HL-60/S4 treated with retinoic acid at 250 ng/mL for 4 days and 3 days (cell line): ENCODE measurements at regions not wholly inside any gene's neighbourhood (a gene's known extent, or its start where the extent isn't known, plus 50 kb on each side); places are given as distances from the start of the nearest gene placed in this dataset.
"Not testable (repeated sequence)": the region's sequence is repeated elsewhere in the genome, so short reads cannot be mapped to it uniquely, and the experiment has no call there.

ENCODE experiments used
- in situ Hi-C: fragments of 300-500 bp; cut with MboI; formaldehyde crosslinking; loops from 2 replicates; pipeline ENCODE4 v1.7.0; 2022; ENCODE audit warnings: low sequenced_read_pairs

GRCh38 chr9:85487872-85488271, 253.9 kb downstream of the AGTPBP1 start:
- in situ Hi-C loops, result no loop called here

DNA sequence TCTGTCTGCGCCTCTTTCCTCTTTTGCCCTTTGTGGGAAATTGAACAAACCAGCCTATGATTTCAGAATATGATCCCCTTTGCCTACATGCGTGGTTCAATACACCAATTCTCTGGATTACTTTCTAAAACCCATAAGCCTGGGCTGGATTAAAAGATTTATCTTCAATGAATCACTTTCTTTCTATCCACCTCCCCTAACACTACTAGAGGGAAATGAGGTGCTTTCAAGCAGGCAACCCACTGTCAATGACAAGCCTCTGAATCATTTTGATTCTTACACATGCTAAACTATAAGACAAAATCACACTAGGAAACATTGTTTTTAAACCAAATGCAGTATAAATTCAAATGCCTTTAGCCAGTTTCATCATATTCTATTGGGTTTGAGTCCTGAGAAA, 257.5 kb downstream of the AGTPBP1 start:
- in situ Hi-C loops, result no loop called here

DNA sequence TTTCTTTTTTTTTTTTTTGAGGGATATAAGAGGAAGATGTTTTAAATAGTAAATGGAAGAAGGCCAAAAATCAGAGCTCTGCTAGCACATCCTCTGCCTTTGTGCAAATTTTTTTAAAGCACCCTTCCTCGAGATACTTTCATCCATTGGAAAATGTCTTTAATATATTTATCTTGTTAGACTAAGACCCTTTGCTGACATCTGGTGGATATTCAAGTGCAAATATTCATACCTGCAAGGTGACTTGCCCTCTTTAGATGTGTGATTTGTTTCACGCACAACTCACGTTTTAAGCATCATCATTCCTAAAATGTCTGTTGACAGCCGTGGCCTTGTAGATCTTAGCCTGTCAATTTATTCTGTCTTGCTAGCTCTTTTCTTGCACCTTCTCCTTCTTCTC, 258.5 kb downstream of the AGTPBP1 start:
- in situ Hi-C loops, result no loop called here

GRCh38 chr9:85479305-85479704, 262.4 kb downstream of the AGTPBP1 start:
- in situ Hi-C loops, result no loop called here

GRCh38 chr9:85478847-85479246, 262.9 kb downstream of the AGTPBP1 start:
- in situ Hi-C loops, result no loop called here

DNA sequence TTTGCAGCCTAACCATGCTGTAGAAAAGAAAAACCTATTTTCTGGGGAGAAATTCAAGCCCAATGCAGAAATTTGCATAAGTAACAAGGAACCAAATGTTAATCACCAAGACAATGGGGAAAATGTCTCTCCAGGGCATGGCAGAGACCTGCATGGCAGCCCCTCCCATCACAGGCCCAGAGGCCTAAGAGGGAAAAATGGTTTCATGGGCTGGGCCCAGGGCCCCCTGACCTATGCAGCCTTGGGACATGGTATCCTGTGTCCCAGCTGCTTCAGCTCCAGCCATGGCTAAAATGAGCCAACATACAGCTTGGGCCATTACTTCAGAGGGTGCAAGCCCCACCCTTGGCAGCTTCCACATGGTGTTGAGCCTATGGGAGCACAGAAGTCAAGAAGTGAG, 266.9 kb downstream of the AGTPBP1 start:
- in situ Hi-C loops, result not testable (repeated sequence)

- in situ Hi-C loops, result no loop called here
Observed at GRCh38 chr9:85471791-85472190, 270.0 kb downstream of the AGTPBP1 start.

- in situ Hi-C loops, result no loop called here
Observed at GRCh38 chr9:85469041-85469440, 272.7 kb downstream of the AGTPBP1 start.

GRCh38 chr9:85466834-85467233, 274.9 kb downstream of the AGTPBP1 start:
- in situ Hi-C loops, result no loop called here

GRCh38 chr9:85458114-85458864, 283.5 kb downstream of the AGTPBP1 start:
- in situ Hi-C loops, result not testable (repeated sequence)

DNA sequence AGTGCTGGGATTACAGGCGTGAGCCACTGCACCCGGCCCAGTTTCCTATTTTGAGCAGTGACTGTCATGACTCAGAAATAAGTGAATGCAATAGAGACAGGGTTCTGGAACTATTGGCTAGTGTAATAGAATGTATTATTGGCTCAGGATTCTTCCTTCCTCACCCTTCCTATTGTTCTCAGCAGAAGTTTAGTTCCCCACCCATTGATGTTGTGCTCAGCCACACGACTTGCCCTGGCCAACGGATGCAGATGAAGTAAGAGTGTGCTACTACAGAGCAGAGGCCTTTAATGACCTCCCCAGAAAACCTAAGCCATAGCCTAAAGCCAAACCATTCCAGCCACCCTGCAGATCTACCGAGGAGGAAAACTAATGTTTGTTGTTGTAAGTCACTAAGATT, 287.9 kb downstream of the AGTPBP1 start:
- in situ Hi-C loops, result no loop called here

GRCh38 chr9:85452841-85453240, 288.9 kb downstream of the AGTPBP1 start:
- in situ Hi-C loops, result no loop called here

GRCh38 chr9:85451680-85452079, 290.1 kb downstream of the AGTPBP1 start:
- in situ Hi-C loops, result no loop called here

DNA sequence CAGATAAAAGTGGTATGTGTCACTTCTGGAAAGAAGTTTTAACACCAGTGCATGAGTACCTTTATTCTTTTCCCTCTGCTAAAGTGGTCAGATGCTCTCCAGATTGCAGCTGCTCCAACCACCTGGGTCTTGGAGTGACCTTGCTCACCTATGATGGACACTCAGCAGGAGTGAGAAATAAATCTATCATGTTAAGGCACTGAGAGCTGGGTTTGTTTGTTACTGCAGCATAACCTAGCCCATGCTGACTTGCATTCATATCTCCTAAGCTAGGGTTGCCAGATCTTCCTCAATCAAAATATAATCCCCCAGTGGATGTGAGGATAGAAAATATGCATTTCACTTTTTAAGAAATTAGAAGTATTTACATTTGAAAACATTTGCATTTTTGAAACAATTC, 295.9 kb downstream of the AGTPBP1 start:
- in situ Hi-C loops, result no loop called here

DNA sequence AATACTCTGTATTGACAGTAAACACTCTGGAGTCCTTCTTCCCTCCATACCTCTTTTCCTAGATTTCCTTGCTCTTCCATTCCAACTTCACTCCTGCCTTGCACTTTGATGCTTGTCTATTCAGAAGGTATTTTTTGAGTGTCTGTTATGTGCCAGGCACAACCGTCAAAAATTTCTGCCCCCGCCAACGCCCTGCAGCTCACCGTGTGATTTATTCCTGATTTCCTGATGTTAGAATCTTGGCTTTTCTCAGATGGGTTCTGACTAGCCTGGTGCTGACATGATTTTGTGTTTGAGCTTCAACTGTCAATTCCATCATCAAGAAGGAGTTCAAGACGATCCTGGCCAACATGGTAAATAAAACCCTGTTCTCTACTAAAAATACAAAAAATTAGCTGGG, 297.5 kb downstream of the AGTPBP1 start:
- in situ Hi-C loops, result no loop called here

GRCh38 chr9:85443190-85443598, 298.6 kb downstream of the AGTPBP1 start:
- in situ Hi-C loops, result no loop called here

DNA sequence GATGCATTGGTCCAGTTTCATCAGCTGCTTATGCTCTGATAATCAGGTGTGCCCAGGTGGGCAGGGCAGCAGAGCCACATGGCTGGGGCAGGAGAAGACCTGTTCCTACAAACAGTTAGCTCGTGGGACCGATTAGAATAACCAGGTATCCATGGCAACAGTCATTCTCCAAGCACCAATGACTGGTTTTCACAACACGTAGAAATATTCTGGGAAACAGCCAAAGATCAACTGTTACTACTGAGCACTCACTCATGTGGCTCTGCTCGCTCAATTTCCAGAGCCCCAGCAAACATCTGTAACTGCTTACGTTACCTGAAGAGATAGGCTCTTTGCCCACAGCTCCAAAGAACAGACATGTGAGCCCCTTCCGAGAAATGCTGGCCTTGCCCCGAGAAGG, 302.0 kb downstream of the AGTPBP1 start:
- in situ Hi-C loops, result no loop called here

DNA sequence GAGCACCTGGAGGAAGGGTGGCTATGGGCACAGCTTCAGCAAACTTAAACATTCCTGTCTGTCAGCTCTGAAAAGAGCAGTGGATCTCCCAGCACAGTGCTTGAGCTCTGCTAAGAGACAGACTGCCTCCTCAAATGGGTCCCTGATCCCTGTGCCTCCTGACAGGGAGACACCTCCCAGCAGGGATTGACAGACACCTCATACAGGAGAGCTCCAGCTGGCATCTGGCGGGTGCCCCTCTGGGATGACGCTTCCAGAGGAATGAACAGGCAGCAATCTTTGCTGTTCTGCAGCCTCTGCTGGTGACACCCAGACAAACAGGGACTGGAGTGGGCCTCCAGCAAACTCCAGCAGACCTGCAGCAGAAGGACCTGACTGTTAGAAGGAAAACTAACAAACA, 307.8 kb downstream of the AGTPBP1 start:
- in situ Hi-C loops, result not testable (repeated sequence)

- in situ Hi-C loops, result not testable (repeated sequence)
Observed at GRCh38 chr9:85433551-85433950, 308.2 kb downstream of the AGTPBP1 start.

DNA sequence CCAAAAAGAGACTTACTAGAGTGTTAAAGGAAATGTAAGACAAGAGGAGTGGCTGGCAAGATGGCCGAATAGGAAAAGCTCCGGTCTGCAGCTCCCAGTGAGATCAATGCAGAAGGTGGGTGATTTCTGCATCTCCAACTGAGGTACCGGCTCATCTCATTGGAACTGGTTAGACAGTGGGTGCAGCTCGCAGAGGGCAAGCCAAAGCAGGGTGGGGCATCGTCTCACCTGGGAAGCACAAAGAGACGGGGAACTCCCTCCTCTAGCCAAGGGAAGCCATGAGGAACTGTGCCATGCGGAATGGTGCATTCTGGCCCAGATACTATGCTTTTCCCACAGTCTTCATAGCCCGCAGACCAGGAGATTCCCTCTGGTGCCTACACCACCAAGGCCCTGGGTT, 308.7 kb downstream of the AGTPBP1 start:
- in situ Hi-C loops, result no loop called here

- in situ Hi-C loops, result no loop called here
Observed at GRCh38 chr9:85432599-85432998, 309.2 kb downstream of the AGTPBP1 start.

GRCh38 chr9:85431339-85432102, 310.2 kb downstream of the AGTPBP1 start:
- in situ Hi-C loops, result no loop called here
